Endothelial cell (in vitro differentiated cells): ENCODE measurements at regions not wholly inside any gene's neighbourhood (a gene's known extent, or its start where the extent isn't known, plus 50 kb on each side); places are given as distances from the start of the nearest gene placed in this dataset.

Experiments used
- DNase-seq: peaks from one replicate; pipeline ENCODE4 v3.0.0; 2021; ENCODE audit warnings: low spot score
- H3K27ac Mint-ChIP-seq: one replicate; pipeline ENCODE4 v1.8.0; 2021; ENCODE audit warnings: mixed read lengths, inconsistent platforms; ENCODE audit not compliant: unreplicated experiment
- H3K27me3 Mint-ChIP-seq: one replicate; pipeline ENCODE4 v1.8.0; 2021; ENCODE audit warnings: mild to moderate bottlenecking, moderate library complexity, mixed read lengths, inconsistent platforms; ENCODE audit not compliant: unreplicated experiment
- H3K36me3 Mint-ChIP-seq: one replicate; pipeline ENCODE4 v1.8.0; 2021; ENCODE audit warnings: mild to moderate bottlenecking, low read depth, mixed read lengths, inconsistent platforms; ENCODE audit not compliant: unreplicated experiment
- H3K4me1 Mint-ChIP-seq: one replicate; pipeline ENCODE4 v1.8.0; 2021; ENCODE audit warnings: mild to moderate bottlenecking, mixed read lengths, inconsistent platforms; ENCODE audit not compliant: unreplicated experiment
- H3K4me3 Mint-ChIP-seq: one replicate; pipeline ENCODE4 v1.8.0; 2021; ENCODE audit warnings: mild to moderate bottlenecking, mixed read lengths, inconsistent platforms; ENCODE audit not compliant: unreplicated experiment
- H3K9me3 Mint-ChIP-seq: one replicate; pipeline ENCODE4 v1.8.0; 2021; ENCODE audit warnings: mixed read lengths, inconsistent platforms; ENCODE audit not compliant: unreplicated experiment
- TF ChIP-seq, protein P1 (sequence below): fragments of 200-600 bp; sonication (generic); IDR thresholded peaks from one replicate; pipeline ENCODE4 v1.5.0; 2021; ENCODE audit warnings: antibody characterized with exemption; ENCODE audit not compliant: unreplicated experiment

DNA sequence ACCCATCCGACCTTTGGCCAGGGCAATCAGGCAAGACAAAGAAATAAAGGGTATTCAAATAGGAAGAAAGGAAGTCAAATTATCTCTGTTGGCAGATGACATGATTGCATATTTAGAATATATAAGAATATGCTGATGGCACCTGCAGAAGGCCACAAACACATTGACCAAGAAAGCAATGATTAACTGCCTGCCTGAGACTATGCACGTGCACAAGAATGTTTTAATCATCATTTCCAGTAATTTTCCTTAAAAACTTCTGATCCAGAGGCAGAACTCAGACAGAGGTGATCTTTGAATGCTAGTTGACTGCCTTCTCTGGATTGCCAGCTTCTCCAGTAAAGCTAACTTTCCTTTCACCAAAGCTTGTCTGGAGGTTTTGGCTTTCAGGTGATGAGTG is 260.2 kb downstream of the DTWD2 start:
- Mint-ChIP-seq H3K4me3 (no peak overlapping the region), H3K27ac (no peak overlapping the region), H3K9me3 (peaks cover 6% of the 10 kb centered on the region), H3K27me3 (peaks cover 1% of the 10 kb centered on the region), H3K4me1 (peaks cover 5% of the 10 kb centered on the region), H3K36me3 (no peaks in the 10 kb centered on the region)
- TF ChIP-seq, protein P1, sequence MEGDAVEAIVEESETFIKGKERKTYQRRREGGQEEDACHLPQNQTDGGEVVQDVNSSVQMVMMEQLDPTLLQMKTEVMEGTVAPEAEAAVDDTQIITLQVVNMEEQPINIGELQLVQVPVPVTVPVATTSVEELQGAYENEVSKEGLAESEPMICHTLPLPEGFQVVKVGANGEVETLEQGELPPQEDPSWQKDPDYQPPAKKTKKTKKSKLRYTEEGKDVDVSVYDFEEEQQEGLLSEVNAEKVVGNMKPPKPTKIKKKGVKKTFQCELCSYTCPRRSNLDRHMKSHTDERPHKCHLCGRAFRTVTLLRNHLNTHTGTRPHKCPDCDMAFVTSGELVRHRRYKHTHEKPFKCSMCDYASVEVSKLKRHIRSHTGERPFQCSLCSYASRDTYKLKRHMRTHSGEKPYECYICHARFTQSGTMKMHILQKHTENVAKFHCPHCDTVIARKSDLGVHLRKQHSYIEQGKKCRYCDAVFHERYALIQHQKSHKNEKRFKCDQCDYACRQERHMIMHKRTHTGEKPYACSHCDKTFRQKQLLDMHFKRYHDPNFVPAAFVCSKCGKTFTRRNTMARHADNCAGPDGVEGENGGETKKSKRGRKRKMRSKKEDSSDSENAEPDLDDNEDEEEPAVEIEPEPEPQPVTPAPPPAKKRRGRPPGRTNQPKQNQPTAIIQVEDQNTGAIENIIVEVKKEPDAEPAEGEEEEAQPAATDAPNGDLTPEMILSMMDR = no peak
- DNase-seq = no peak

DNA sequence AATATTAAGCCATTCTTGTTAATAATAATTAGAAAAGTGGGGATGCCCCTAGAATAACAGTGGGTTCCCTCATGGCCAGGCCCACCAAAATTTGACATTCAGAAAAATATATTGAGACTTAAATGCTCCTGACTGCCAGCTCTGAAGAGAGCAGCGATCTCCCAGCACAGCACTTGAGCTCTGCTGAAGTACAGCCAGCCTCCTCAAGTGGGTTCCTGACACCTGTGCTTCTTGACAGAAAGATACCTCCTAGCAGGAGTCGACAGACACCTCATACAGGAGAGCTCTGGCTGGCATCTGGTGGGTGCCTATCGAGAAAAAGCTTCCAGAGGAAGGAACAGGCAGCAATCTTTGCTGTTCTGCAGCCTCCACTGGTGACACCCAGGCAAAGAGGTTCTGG is 261.5 kb downstream of the DTWD2 start:
- DNase-seq = no peak
- no peak overlapping the region for H3K27ac Mint-ChIP-seq
- peaks cover 5% of the 10 kb centered on the region for H3K4me1 Mint-ChIP-seq
- H3K27me3 Mint-ChIP-seq = peaks cover 1% of the 10 kb centered on the region
- H3K4me3 Mint-ChIP-seq = no peak overlapping the region
- TF ChIP-seq, protein P1 = no peak
- no peaks in the 10 kb centered on the region for H3K36me3 Mint-ChIP-seq
- no peaks in the 10 kb centered on the region for H3K9me3 Mint-ChIP-seq

DNA sequence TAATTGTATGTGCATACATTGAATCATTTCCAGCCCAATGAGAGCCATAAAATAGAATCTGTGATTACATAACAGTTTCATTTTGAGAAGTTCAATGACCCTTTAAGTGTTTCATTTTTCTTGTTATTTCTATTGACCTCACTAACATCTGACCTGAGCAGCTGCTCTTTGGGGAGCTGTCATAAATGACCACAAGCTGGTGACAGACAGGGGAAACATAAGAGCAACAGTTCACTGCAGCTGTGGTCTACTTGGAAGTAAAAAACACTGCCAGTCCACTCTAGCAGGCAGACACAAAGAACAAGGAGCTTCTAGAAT is 265.4 kb downstream of the DTWD2 start:
- Mint-ChIP-seq H3K4me3 (no peak overlapping the region), H3K36me3 (no peaks in the 10 kb centered on the region), H3K4me1 (peaks cover 5% of the 10 kb centered on the region), H3K9me3 (no peaks in the 10 kb centered on the region), H3K27me3 (no peaks in the 10 kb centered on the region), H3K27ac (no peak overlapping the region)
- TF ChIP-seq, protein P1 = no peak
- DNase-seq = no peak

DNA sequence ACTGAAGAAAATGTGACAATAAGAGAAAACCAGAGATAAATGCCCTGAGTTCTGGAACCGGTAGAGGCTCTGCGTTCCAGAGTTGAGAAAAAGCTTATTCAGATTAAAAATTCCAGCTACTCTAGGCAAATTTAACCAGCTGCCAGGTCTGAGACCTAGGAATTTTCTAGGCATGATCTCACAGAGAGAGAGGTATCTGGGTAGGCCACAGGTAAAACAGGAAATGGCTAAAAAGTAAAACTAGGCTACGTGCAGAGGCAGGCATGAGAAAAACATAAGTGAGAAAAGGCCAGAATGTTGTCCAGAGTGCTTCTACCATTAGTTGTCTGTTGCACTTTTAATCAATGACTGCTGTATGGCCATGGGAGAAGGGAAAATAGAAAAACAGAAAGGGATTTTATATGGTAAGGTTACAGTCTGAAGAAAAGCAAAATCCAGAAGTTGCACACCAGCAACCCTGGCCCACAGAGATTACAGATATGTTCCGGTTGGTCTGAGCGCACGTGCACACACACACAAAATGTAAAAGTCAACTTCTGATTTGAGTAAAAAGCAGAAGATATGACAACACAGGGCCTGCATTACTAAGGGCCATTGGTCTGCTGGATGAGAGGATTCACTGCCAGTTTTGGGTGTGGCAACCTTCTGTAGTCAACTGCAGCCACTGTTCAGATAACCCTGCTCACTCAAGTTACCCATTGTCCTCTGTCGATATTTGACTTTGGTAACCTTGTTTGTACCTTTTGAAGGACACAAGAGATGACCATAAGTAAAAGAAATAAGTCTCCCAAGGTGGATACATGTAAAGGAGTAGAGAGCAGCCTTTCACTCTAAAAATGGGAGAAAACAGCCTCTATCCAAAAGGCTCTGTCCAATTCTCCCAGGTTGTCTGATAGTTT is 266.0 kb downstream of the DTWD2 start:
- Mint-ChIP-seq H3K9me3 (no peaks in the 10 kb centered on the region), H3K4me1 (no peaks in the 10 kb centered on the region), H3K27ac (no peak overlapping the region), H3K36me3 (no peaks in the 10 kb centered on the region), H3K4me3 (no peak overlapping the region), H3K27me3 (no peaks in the 10 kb centered on the region)
- no peak for DNase-seq
- TF ChIP-seq, protein P1 = no peak

DNA sequence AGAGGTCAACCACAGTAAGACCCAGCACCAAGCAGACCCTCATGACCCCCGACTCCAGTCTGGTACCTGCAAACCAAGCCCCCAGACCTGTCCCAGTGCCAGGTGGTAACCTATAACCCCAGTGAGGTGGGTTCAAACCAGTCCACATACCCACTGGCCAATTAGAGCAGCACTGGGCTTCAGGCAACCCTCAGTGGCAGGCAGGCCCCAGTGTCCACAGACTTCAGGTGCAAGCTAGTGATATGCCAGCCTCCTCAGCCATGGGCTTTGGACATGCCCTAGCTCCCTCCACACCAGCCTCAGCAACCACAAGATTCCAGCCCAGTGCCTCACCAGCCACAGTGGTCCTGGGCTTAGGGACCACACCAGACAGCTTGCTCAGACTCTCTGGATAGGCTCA is 276.6 kb downstream of the DTWD2 start:
- no peak for DNase-seq
- Mint-ChIP-seq H3K27me3 (no peaks in the 10 kb centered on the region), H3K4me1 (no peaks in the 10 kb centered on the region), H3K36me3 (peaks cover 4% of the 10 kb centered on the region), H3K4me3 (no peak overlapping the region), H3K27ac (no peak overlapping the region), H3K9me3 (no peaks in the 10 kb centered on the region)
- TF ChIP-seq, protein P1 = no peak
